ENCODE measurements at regions not wholly inside any gene's neighbourhood (a gene's known extent, or its start where the extent isn't known, plus 50 kb on each side); places are given as distances from the start of the nearest gene placed in this dataset.

DNA sequence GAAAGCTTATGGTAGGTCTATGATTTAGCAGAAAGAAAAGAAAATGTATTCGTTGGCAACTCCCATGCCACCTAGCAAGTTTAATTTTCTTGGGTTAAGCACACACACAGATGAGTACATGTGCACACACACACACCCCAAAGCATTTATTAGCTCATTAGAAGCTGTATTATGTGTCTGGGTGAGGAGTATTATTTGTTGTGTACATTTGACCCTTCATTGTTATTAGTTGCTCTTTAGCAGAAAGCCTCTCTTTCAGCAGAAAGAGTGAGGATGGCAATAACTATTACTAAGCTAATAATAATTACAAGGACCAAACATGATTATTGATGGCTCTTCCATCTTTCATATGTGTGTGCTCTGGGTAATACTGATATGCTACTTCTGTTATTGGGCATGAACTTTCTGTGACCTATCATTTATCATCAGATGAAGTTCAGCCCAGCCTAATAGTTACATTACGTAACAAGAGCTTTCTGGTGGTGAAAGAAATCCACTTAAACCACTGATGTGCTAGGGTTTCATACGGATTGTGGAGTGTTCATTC, 177.4 kb upstream of the OBI1 start:
- TF ChIP-seq, protein P1, sequence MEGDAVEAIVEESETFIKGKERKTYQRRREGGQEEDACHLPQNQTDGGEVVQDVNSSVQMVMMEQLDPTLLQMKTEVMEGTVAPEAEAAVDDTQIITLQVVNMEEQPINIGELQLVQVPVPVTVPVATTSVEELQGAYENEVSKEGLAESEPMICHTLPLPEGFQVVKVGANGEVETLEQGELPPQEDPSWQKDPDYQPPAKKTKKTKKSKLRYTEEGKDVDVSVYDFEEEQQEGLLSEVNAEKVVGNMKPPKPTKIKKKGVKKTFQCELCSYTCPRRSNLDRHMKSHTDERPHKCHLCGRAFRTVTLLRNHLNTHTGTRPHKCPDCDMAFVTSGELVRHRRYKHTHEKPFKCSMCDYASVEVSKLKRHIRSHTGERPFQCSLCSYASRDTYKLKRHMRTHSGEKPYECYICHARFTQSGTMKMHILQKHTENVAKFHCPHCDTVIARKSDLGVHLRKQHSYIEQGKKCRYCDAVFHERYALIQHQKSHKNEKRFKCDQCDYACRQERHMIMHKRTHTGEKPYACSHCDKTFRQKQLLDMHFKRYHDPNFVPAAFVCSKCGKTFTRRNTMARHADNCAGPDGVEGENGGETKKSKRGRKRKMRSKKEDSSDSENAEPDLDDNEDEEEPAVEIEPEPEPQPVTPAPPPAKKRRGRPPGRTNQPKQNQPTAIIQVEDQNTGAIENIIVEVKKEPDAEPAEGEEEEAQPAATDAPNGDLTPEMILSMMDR (IDR thresholded peaks at IDR 0.05; ENCODE audit: insufficient read depth, low read depth, low read length): no peak
- TF ChIP-seq EZH2 (IDR thresholded peaks at IDR 0.05; ENCODE audit: insufficient read depth, low read length): no peak

All from astrocyte (in vitro differentiated cells and primary cell).